ENCODE measurements at regions not wholly inside any gene's neighbourhood (a gene's known extent, or its start where the extent isn't known, plus 50 kb on each side); places are given as distances from the start of the nearest gene placed in this dataset.
A peak's percentile ranks its signal among the peaks of the same experiment; 100 is the strongest.

- no peaks in the 10 kb centered on the region for H3K79me2 ChIP-seq (ENCODE audit: insufficient read depth, low read length)
- FAIRE-seq (no peak), DNase-seq (ENCODE audit: low read depth) (no peak)
- H3K4me3 ChIP-seq (ENCODE audit: insufficient read depth, low read depth, low read length), result peak overlapping the region; percentile 3
- no peaks in the 10 kb centered on the region for H4K20me1 ChIP-seq (ENCODE audit: insufficient read depth, low read length)
- peaks cover 6% of the 10 kb centered on the region for H3K4me1 ChIP-seq (ENCODE audit: insufficient read depth, low read length)
- H3K27me3 ChIP-seq (ENCODE audit: insufficient read depth, low read length), result no peaks in the 10 kb centered on the region
- H3K36me3 Mint-ChIP-seq (ENCODE audit: low read depth, unreplicated experiment), result no peaks in the 10 kb centered on the region
- H3K36me3 ChIP-seq (ENCODE audit: insufficient read depth, low read length), result no peaks in the 10 kb centered on the region
- H2AFZ ChIP-seq (ENCODE audit: low read depth, low read length), result peak overlapping the region; percentile 52
- H3K27me3 Mint-ChIP-seq (ENCODE audit: low read depth, unreplicated experiment), result peaks cover 5% of the 10 kb centered on the region
- no peaks in the 10 kb centered on the region for H3K9me3 ChIP-seq (ENCODE audit: insufficient read depth, low read depth, low read length)
- H3K9ac ChIP-seq (ENCODE audit: low read length), result peak overlapping the region; percentile 3
- H3K4me3 Mint-ChIP-seq (ENCODE audit: unreplicated experiment), result no peak overlapping the region
- H3K4me2 ChIP-seq (ENCODE audit: low read length), result peak overlapping the region; percentile 74
- no peak overlapping the region for H3K27ac ChIP-seq (ENCODE audit: low read depth, low read length)
- H3K4me1 Mint-ChIP-seq (ENCODE audit: low read depth, unreplicated experiment), result peaks cover 11% of the 10 kb centered on the region
- no peak for TF ChIP-seq EZH2 (IDR thresholded peaks at IDR 0.05; ENCODE audit: insufficient read depth, low read length)
- TF ChIP-seq CTCF (IDR thresholded peaks at IDR 0.05; ENCODE audit: insufficient read depth, low read depth, low read length), result no peak
- peak overlapping the region; percentile 88 for H3K27ac Mint-ChIP-seq (ENCODE audit: unreplicated experiment)
- H3K9me3 Mint-ChIP-seq (ENCODE audit: unreplicated experiment), result peaks cover 12% of the 10 kb centered on the region
Observed at GRCh38 chr14:98233656-98234055, 1038.3 kb downstream of the BCL11B start.

- no peaks in the 10 kb centered on the region for H3K79me2 ChIP-seq (ENCODE audit: insufficient read depth, low read length)
- H2AFZ ChIP-seq (ENCODE audit: low read depth, low read length), result peak overlapping the region; percentile 52
- peaks cover 11% of the 10 kb centered on the region for H3K4me1 Mint-ChIP-seq (ENCODE audit: low read depth, unreplicated experiment)
- peaks cover 6% of the 10 kb centered on the region for H3K4me1 ChIP-seq (ENCODE audit: insufficient read depth, low read length)
- DNase-seq (ENCODE audit: low read depth) (peak; percentile 48), FAIRE-seq (no peak)
- H3K9me3 ChIP-seq (ENCODE audit: insufficient read depth, low read depth, low read length), result no peaks in the 10 kb centered on the region
- peak overlapping the region; percentile 74 for H3K4me2 ChIP-seq (ENCODE audit: low read length)
- H3K9ac ChIP-seq (ENCODE audit: low read length), result peak overlapping the region; percentile 3
- H3K27me3 ChIP-seq (ENCODE audit: insufficient read depth, low read length), result no peaks in the 10 kb centered on the region
- no peaks in the 10 kb centered on the region for H3K36me3 ChIP-seq (ENCODE audit: insufficient read depth, low read length)
- H3K4me3 ChIP-seq (ENCODE audit: insufficient read depth, low read depth, low read length), result peak overlapping the region; percentile 3
- H3K27ac Mint-ChIP-seq (ENCODE audit: unreplicated experiment), result peak overlapping the region; percentile 88
- peaks cover 12% of the 10 kb centered on the region for H3K9me3 Mint-ChIP-seq (ENCODE audit: unreplicated experiment)
- H4K20me1 ChIP-seq (ENCODE audit: insufficient read depth, low read length), result no peaks in the 10 kb centered on the region
- TF ChIP-seq CTCF (IDR thresholded peaks at IDR 0.05; ENCODE audit: insufficient read depth, low read depth, low read length) (no peak), EZH2 (IDR thresholded peaks at IDR 0.05; ENCODE audit: insufficient read depth, low read length) (no peak)
- no peak overlapping the region for H3K4me3 Mint-ChIP-seq (ENCODE audit: unreplicated experiment)
- H3K27me3 Mint-ChIP-seq (ENCODE audit: low read depth, unreplicated experiment), result peaks cover 5% of the 10 kb centered on the region
- H3K27ac ChIP-seq (ENCODE audit: low read depth, low read length), result no peak overlapping the region
- H3K36me3 Mint-ChIP-seq (ENCODE audit: low read depth, unreplicated experiment), result no peaks in the 10 kb centered on the region
Observed at GRCh38 chr14:98234208-98234607, 1037.8 kb downstream of the BCL11B start.

- Histone ChIP-seq H3K4me2 (ENCODE audit: low read length) (no peak overlapping the region), H3K4me1 (ENCODE audit: insufficient read depth, low read length) (peaks cover 6% of the 10 kb centered on the region), H3K9ac (ENCODE audit: low read length) (no peak overlapping the region), H3K27me3 (ENCODE audit: insufficient read depth, low read length) (no peaks in the 10 kb centered on the region), H4K20me1 (ENCODE audit: insufficient read depth, low read length) (no peaks in the 10 kb centered on the region), H3K79me2 (ENCODE audit: insufficient read depth, low read length) (no peaks in the 10 kb centered on the region), H3K4me3 (ENCODE audit: insufficient read depth, low read depth, low read length) (no peak overlapping the region), H3K27ac (ENCODE audit: low read depth, low read length) (no peak overlapping the region), H2AFZ (ENCODE audit: low read depth, low read length) (no peak overlapping the region), H3K9me3 (ENCODE audit: insufficient read depth, low read depth, low read length) (no peaks in the 10 kb centered on the region), H3K36me3 (ENCODE audit: insufficient read depth, low read length) (no peaks in the 10 kb centered on the region)
- Mint-ChIP-seq H3K27me3 (ENCODE audit: low read depth, unreplicated experiment) (peaks cover 5% of the 10 kb centered on the region), H3K27ac (ENCODE audit: unreplicated experiment) (no peak overlapping the region), H3K9me3 (ENCODE audit: unreplicated experiment) (peaks cover 12% of the 10 kb centered on the region), H3K4me1 (ENCODE audit: low read depth, unreplicated experiment) (peaks cover 11% of the 10 kb centered on the region), H3K36me3 (ENCODE audit: low read depth, unreplicated experiment) (no peaks in the 10 kb centered on the region), H3K4me3 (ENCODE audit: unreplicated experiment) (no peak overlapping the region)
- TF ChIP-seq EZH2 (IDR thresholded peaks at IDR 0.05; ENCODE audit: insufficient read depth, low read length), result no peak
- TF ChIP-seq CTCF (IDR thresholded peaks at IDR 0.05; ENCODE audit: insufficient read depth, low read depth, low read length), result no peak
- DNase-seq (ENCODE audit: low read depth), result no peak
- no peak for FAIRE-seq
Observed at GRCh38 chr14:98236314-98236713, 1035.7 kb downstream of the BCL11B start.

All from astrocyte (in vitro differentiated cells and primary cell).